Karpas-422 (cell line): ENCODE measurements at regions not wholly inside any gene's neighbourhood (a gene's known extent, or its start where the extent isn't known, plus 50 kb on each side); places are given as distances from the start of the nearest gene placed in this dataset.

Source experiments
- DNase-seq: peaks from one replicate; pipeline ENCODE4 v3.0.0-alpha.2; 2015
- H2AFZ ChIP-seq: fragments of 200-600 bp; sonication (generic); 2 replicates; pipeline ENCODE4 v1.6.1; 2014; ENCODE audit warnings: antibody characterized with exemption, low read length, mixed read lengths
- H3K27ac ChIP-seq: fragments of 200-600 bp; sonication (generic); 2 replicates; pipeline ENCODE4 v1.5.1; 2014; ENCODE audit warnings: mild to moderate bottlenecking, low read length, moderate library complexity
- H3K27me3 ChIP-seq: fragments of 200-600 bp; sonication (generic); 2 replicates; pipeline ENCODE4 v1.6.1; 2014; ENCODE audit warnings: low read length, mixed read lengths
- H3K36me3 ChIP-seq: fragments of 200-600 bp; sonication (generic); 2 replicates; pipeline ENCODE4 v1.6.1; 2014; ENCODE audit warnings: low read length, mixed read lengths; ENCODE audit not compliant: insufficient read depth
- H3K4me1 ChIP-seq: fragments of 200-600 bp; sonication (generic); 2 replicates; pipeline ENCODE4 v1.6.1; 2014; ENCODE audit warnings: mild to moderate bottlenecking, low read length, mixed read lengths
- H3K4me2 ChIP-seq: fragments of 200-600 bp; sonication (generic); 2 replicates; pipeline ENCODE4 v1.6.1; 2014; ENCODE audit warnings: low read length, low read depth, mild to moderate bottlenecking; ENCODE audit not compliant: poor library complexity, severe bottlenecking
- H3K4me3 ChIP-seq: fragments of 200-600 bp; sonication (generic); 2 replicates; pipeline ENCODE4 v1.5.1; 2014; ENCODE audit warnings: mild to moderate bottlenecking, antibody characterized with exemption, low read length, mixed read lengths
- H3K79me2 ChIP-seq: fragments of 200-600 bp; sonication (generic); 2 replicates; pipeline ENCODE4 v1.6.1; 2014; ENCODE audit warnings: mild to moderate bottlenecking, low read length, mixed read lengths
- H3K9ac ChIP-seq: fragments of 200-600 bp; sonication (generic); 2 replicates; pipeline ENCODE4 v1.6.0; 2014; ENCODE audit warnings: low read length
- H3K9me2 ChIP-seq: fragments of 200-600 bp; sonication (generic), shearing (Covaris generic); replicated peaks from 2 replicates; pipeline ENCODE4 v1.6.0; 2014; ENCODE audit warnings: mild to moderate bottlenecking, low read length, moderate library complexity; ENCODE audit not compliant: insufficient read depth
- H3K9me3 ChIP-seq: fragments of 300-700, 200-600 bp; sonication (generic); 2 replicates; pipeline ENCODE4 v1.6.1; 2014; ENCODE audit warnings: low read length, mixed read lengths
- H4K20me1 ChIP-seq: fragments of 200-600 bp; sonication (generic); 2 replicates; pipeline ENCODE4 v1.6.1; 2014; ENCODE audit warnings: mild to moderate bottlenecking, antibody characterized with exemption, low read length, low read depth; ENCODE audit not compliant: insufficient read depth

GRCh38 chr7:31419505-31420055 lies 79.1 kb upstream of the NEUROD6 start:
- H3K79me2 ChIP-seq, result no peaks in the 10 kb centered on the region
- H3K27me3 ChIP-seq, result no peaks in the 10 kb centered on the region
- no peak overlapping the region for H3K4me3 ChIP-seq
- no peak overlapping the region for H3K4me2 ChIP-seq
- no peaks in the 10 kb centered on the region for H4K20me1 ChIP-seq
- no peak overlapping the region for H2AFZ ChIP-seq
- H3K27ac ChIP-seq, result no peak overlapping the region
- H3K4me1 ChIP-seq, result no peaks in the 10 kb centered on the region; the same call in 1 of the 2 replicates
- H3K9ac ChIP-seq, result no peak overlapping the region
- no peaks in the 10 kb centered on the region for H3K9me3 ChIP-seq
- H3K36me3 ChIP-seq, result no peaks in the 10 kb centered on the region
- DNase-seq, result no peak
- H3K9me2 ChIP-seq, result no peaks in the 10 kb centered on the region

- H2AFZ ChIP-seq, result no peak overlapping the region
- H3K9me3 ChIP-seq, result no peaks in the 10 kb centered on the region
- no peaks in the 10 kb centered on the region; the same call in 1 of the 2 replicates for H3K4me1 ChIP-seq
- no peak overlapping the region for H3K4me3 ChIP-seq
- no peaks in the 10 kb centered on the region for H3K27me3 ChIP-seq
- DNase-seq, result no peak
- H3K4me2 ChIP-seq, result no peak overlapping the region
- H4K20me1 ChIP-seq, result no peaks in the 10 kb centered on the region
- no peaks in the 10 kb centered on the region for H3K79me2 ChIP-seq
- no peak overlapping the region for H3K27ac ChIP-seq
- H3K9ac ChIP-seq, result no peak overlapping the region
- no peaks in the 10 kb centered on the region for H3K9me2 ChIP-seq
- no peaks in the 10 kb centered on the region for H3K36me3 ChIP-seq
These were observed 80.4 kb upstream of the NEUROD6 start for GRCh38 chr7:31420948-31421347.

GRCh38 chr7:31421607-31422006 lies 81.1 kb upstream of the NEUROD6 start:
- no peak overlapping the region for H3K27ac ChIP-seq
- no peaks in the 10 kb centered on the region for H3K36me3 ChIP-seq
- no peaks in the 10 kb centered on the region for H3K9me2 ChIP-seq
- no peak for DNase-seq
- no peak overlapping the region for H3K4me3 ChIP-seq
- no peak overlapping the region for H2AFZ ChIP-seq
- H4K20me1 ChIP-seq, result no peaks in the 10 kb centered on the region
- no peaks in the 10 kb centered on the region for H3K79me2 ChIP-seq
- no peak overlapping the region for H3K9ac ChIP-seq
- no peaks in the 10 kb centered on the region; the same call in 1 of the 2 replicates for H3K4me1 ChIP-seq
- no peak overlapping the region for H3K4me2 ChIP-seq
- H3K27me3 ChIP-seq, result no peaks in the 10 kb centered on the region
- H3K9me3 ChIP-seq, result no peaks in the 10 kb centered on the region

GRCh38 chr7:31423994-31424393 lies 83.5 kb upstream of the NEUROD6 start:
- H3K9ac ChIP-seq, result no peak overlapping the region
- no peak overlapping the region for H3K27ac ChIP-seq
- no peaks in the 10 kb centered on the region for H3K9me3 ChIP-seq
- H3K4me1 ChIP-seq, result no peaks in the 10 kb centered on the region; the same call in 1 of the 2 replicates
- H3K36me3 ChIP-seq, result no peaks in the 10 kb centered on the region
- H3K4me2 ChIP-seq, result no peak overlapping the region
- H3K9me2 ChIP-seq, result no peaks in the 10 kb centered on the region
- no peaks in the 10 kb centered on the region for H4K20me1 ChIP-seq
- no peak for DNase-seq
- no peaks in the 10 kb centered on the region for H3K27me3 ChIP-seq
- no peak overlapping the region for H3K4me3 ChIP-seq
- H3K79me2 ChIP-seq, result no peaks in the 10 kb centered on the region
- no peak overlapping the region for H2AFZ ChIP-seq

- H3K36me3 ChIP-seq, result no peaks in the 10 kb centered on the region
- DNase-seq, result no peak
- no peak overlapping the region for H3K9ac ChIP-seq
- H3K4me2 ChIP-seq, result no peak overlapping the region
- H2AFZ ChIP-seq, result no peak overlapping the region
- H3K9me3 ChIP-seq, result no peaks in the 10 kb centered on the region
- no peaks in the 10 kb centered on the region for H3K79me2 ChIP-seq
- H3K4me1 ChIP-seq, result no peaks in the 10 kb centered on the region
- H3K27me3 ChIP-seq, result no peaks in the 10 kb centered on the region
- no peaks in the 10 kb centered on the region for H4K20me1 ChIP-seq
- no peak overlapping the region for H3K27ac ChIP-seq
- no peak overlapping the region for H3K4me3 ChIP-seq
- H3K9me2 ChIP-seq, result no peaks in the 10 kb centered on the region
These were observed 81.7 kb upstream of the ITPRID1 start for GRCh38 chr7:31432176-31432575.

- DNase-seq, result no peak
- Histone ChIP-seq H3K4me3 (no peak overlapping the region), H3K27ac (no peak overlapping the region), H3K4me2 (no peak overlapping the region), H3K9me2 (no peaks in the 10 kb centered on the region), H3K36me3 (no peaks in the 10 kb centered on the region), H3K4me1 (no peaks in the 10 kb centered on the region), H4K20me1 (no peaks in the 10 kb centered on the region), H3K9me3 (no peaks in the 10 kb centered on the region), H3K79me2 (no peaks in the 10 kb centered on the region), H2AFZ (no peak overlapping the region), H3K27me3 (no peaks in the 10 kb centered on the region), H3K9ac (no peak overlapping the region)
These were observed 81.0 kb upstream of the ITPRID1 start for GRCh38 chr7:31432836-31433340.

GRCh38 chr7:31437250-31437865 lies 76.5 kb upstream of the ITPRID1 start:
- Histone ChIP-seq H3K9ac (no peak overlapping the region), H3K9me3 (no peaks in the 10 kb centered on the region), H3K27me3 (no peaks in the 10 kb centered on the region), H3K4me3 (no peak overlapping the region), H3K27ac (no peak overlapping the region), H2AFZ (no peak overlapping the region), H3K9me2 (no peaks in the 10 kb centered on the region), H3K79me2 (no peaks in the 10 kb centered on the region), H3K4me2 (no peak overlapping the region), H3K36me3 (no peaks in the 10 kb centered on the region), H3K4me1 (no peaks in the 10 kb centered on the region), H4K20me1 (no peaks in the 10 kb centered on the region)
- no peak for DNase-seq

- Histone ChIP-seq H3K9me3 (no peaks in the 10 kb centered on the region), H4K20me1 (no peaks in the 10 kb centered on the region), H3K9ac (no peak overlapping the region), H3K4me2 (no peak overlapping the region), H3K36me3 (no peaks in the 10 kb centered on the region), H3K9me2 (no peaks in the 10 kb centered on the region), H3K27ac (no peak overlapping the region), H3K27me3 (no peaks in the 10 kb centered on the region), H3K4me3 (no peak overlapping the region), H3K4me1 (no peaks in the 10 kb centered on the region), H2AFZ (no peak overlapping the region), H3K79me2 (no peaks in the 10 kb centered on the region)
- no peak for DNase-seq
These were observed 74.7 kb upstream of the ITPRID1 start for GRCh38 chr7:31439165-31439564.
